ENCODE measurements at regions not wholly inside any gene's neighbourhood (a gene's known extent, or its start where the extent isn't known, plus 50 kb on each side); places are given as distances from the start of the nearest gene placed in this dataset.

DNA sequence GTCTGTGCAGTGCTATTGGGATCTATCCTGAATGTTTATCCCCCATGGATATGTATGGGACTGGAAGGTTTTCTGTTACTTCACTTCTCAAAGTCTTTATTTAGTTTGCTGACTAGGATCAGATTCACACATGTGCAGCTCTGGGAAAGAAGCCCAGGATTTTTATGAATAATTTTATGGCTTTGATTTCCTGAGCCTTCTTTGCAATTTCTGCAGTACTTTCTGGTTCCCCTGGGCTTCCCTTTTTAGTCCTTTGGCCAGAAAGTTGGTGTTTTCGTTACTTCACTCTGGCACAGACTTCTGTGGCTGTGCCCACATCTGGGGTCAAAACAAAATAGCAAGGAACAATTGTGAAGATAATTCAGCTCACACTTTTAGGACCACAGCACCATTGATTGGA lies 721.0 kb downstream of the OTOL1 start:
- H3K36me3 Mint-ChIP-seq (ENCODE audit: insufficient read depth in 1 of 3, low read depth in 3 of 3), result peaks cover 0 to 3% (median 0%) of the 10 kb centered on the region in 3 experiments; a peak in 2 of 7 replicates
- no peak overlapping the region for H3K4me2 ChIP-seq (ENCODE audit: insufficient read depth, insufficient read length, low read length)
- no peak overlapping the region for H2BK5ac ChIP-seq (ENCODE audit: insufficient read length, low read length)
- WGBS (ENCODE audit: extremely low coverage, insufficient read length, low lambda C conversion rate), result no CpG with 5 or more reads among the region's 1 CpG
- H3K9ac ChIP-seq (ENCODE audit: extremely low read depth, insufficient read length, low read length), result no peak overlapping the region
- H3K9me3 Mint-ChIP-seq, result no peaks in the 10 kb centered on the region; a peak in 2 of 5 replicates
- H4K91ac ChIP-seq (ENCODE audit: insufficient read length, low read depth, low read length), result no peak overlapping the region
- no peak overlapping the region for H3K14ac ChIP-seq (ENCODE audit: insufficient read depth, low read length)
- no peak overlapping the region for H2AFZ ChIP-seq (ENCODE audit: low read length)
- no peak overlapping the region for H2BK15ac ChIP-seq (ENCODE audit: low read depth, low read length)
- H3K4me1 Mint-ChIP-seq, result peaks cover 0 to 3% of the 10 kb centered on the region in 2 experiments; a peak in 3 of 4 replicates
- no peak overlapping the region for H3K23ac ChIP-seq (ENCODE audit: insufficient read length, low read depth, low read length)
- H4K8ac ChIP-seq (replicated peaks; ENCODE audit: insufficient read length, low read depth, low read length), result no peak overlapping the region
- H3T11ph ChIP-seq (ENCODE audit: low read length), result no peak overlapping the region
- no peaks in the 10 kb centered on the region for H3K79me2 ChIP-seq (ENCODE audit: insufficient read depth, low read length)
- no peak for DNase-seq
- H3K56ac ChIP-seq (ENCODE audit: insufficient read length, low read depth, low read length), result no peak overlapping the region
- no peak overlapping the region for H3K27ac Mint-ChIP-seq
- no peaks in the 10 kb centered on the region for H3K27me3 Mint-ChIP-seq (ENCODE audit: low read depth)
- H3K18ac ChIP-seq (ENCODE audit: insufficient read length, low read depth, low read length), result no peak overlapping the region
- H3K4me1 ChIP-seq (ENCODE audit: insufficient read depth, low read length), result no peaks in the 10 kb centered on the region
- H2BK12ac ChIP-seq (ENCODE audit: insufficient read length, low read depth, low read length), result no peak overlapping the region
- H4K20me1 ChIP-seq (ENCODE audit: control insufficient read depth, insufficient read depth, insufficient read length), result no peaks in the 10 kb centered on the region
- no peak overlapping the region for H2AK5ac ChIP-seq (ENCODE audit: insufficient read length, low read length)
- no peaks in the 10 kb centered on the region for H3K23me2 ChIP-seq (ENCODE audit: insufficient read length, low read depth, low read length, poor library complexity, severe bottlenecking)
- H3K27ac ChIP-seq (ENCODE audit: insufficient read length, low read depth, low read length), result no peak overlapping the region
- no peak overlapping the region for H2BK20ac ChIP-seq (ENCODE audit: low read depth, low read length, poor library complexity, severe bottlenecking)
- no peak overlapping the region for H3K4me3 Mint-ChIP-seq
- H3K4ac ChIP-seq (ENCODE audit: low read depth, low read length), result no peak overlapping the region
- no peak overlapping the region for H2BK120ac ChIP-seq (ENCODE audit: low read depth, low read length, poor library complexity, severe bottlenecking)
- TF ChIP-seq, protein P1, sequence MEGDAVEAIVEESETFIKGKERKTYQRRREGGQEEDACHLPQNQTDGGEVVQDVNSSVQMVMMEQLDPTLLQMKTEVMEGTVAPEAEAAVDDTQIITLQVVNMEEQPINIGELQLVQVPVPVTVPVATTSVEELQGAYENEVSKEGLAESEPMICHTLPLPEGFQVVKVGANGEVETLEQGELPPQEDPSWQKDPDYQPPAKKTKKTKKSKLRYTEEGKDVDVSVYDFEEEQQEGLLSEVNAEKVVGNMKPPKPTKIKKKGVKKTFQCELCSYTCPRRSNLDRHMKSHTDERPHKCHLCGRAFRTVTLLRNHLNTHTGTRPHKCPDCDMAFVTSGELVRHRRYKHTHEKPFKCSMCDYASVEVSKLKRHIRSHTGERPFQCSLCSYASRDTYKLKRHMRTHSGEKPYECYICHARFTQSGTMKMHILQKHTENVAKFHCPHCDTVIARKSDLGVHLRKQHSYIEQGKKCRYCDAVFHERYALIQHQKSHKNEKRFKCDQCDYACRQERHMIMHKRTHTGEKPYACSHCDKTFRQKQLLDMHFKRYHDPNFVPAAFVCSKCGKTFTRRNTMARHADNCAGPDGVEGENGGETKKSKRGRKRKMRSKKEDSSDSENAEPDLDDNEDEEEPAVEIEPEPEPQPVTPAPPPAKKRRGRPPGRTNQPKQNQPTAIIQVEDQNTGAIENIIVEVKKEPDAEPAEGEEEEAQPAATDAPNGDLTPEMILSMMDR (conservative IDR thresholded peaks at IDR 0.05), result no peak
- H4K5ac ChIP-seq (ENCODE audit: insufficient read length, low read depth, low read length), result no peak overlapping the region
- H3K9me3 ChIP-seq (ENCODE audit: control insufficient read depth, low read depth, low read length), result no peaks in the 10 kb centered on the region
- H3K79me1 ChIP-seq (ENCODE audit: insufficient read depth, low read depth, low read length, poor library complexity, severe bottlenecking), result no peaks in the 10 kb centered on the region
- no peaks in the 10 kb centered on the region for H3K27me3 ChIP-seq (ENCODE audit: insufficient read depth, low read length)

All from H9 (cell line).